Endothelial cell of umbilical vein (primary cell): ENCODE measurements at regions not wholly inside any gene's neighbourhood (a gene's known extent, or its start where the extent isn't known, plus 50 kb on each side); places are given as distances from the start of the nearest gene placed in this dataset.

Experiments used
- EZH2 ChIP-seq: IDR thresholded peaks from 2 replicates; pipeline ENCODE4 v1.6.1; 2012; ENCODE audit warnings: borderline replicate concordance, low read depth, mild to moderate bottlenecking, moderate library complexity, low read length, inconsistent platforms; ENCODE audit not compliant: severe bottlenecking
- POLR2A ChIP-seq: IDR thresholded peaks from 2 replicates; pipeline ENCODE4 v1.6.1; 2012; ENCODE audit warnings: low read depth, mild to moderate bottlenecking, control low read depth, low read length
- POLR2AphosphoS5 ChIP-seq: IDR thresholded peaks from 2 replicates; pipeline ENCODE4 v1.6.1; 2012; ENCODE audit warnings: low read depth, mild to moderate bottlenecking, control low read depth, low read length, moderate library complexity; ENCODE audit not compliant: insufficient read depth
- TF ChIP-seq, protein P1 (sequence below), 2 donors: IDR thresholded peaks; 1 replicate in 1 of 2; 2 replicates in 1 of 2; pipeline ENCODE4 v1.5.1; 2011; ENCODE audit warnings: low read length in 2 of 2, mild to moderate bottlenecking in 2 of 2, moderate library complexity in 2 of 2, control low read depth in 1 of 2, inconsistent platforms in 1 of 2, low read depth in 1 of 2; ENCODE audit not compliant: insufficient read depth in 1 of 2; ENCODE audit errors: extremely low read depth in 1 of 2

DNA sequence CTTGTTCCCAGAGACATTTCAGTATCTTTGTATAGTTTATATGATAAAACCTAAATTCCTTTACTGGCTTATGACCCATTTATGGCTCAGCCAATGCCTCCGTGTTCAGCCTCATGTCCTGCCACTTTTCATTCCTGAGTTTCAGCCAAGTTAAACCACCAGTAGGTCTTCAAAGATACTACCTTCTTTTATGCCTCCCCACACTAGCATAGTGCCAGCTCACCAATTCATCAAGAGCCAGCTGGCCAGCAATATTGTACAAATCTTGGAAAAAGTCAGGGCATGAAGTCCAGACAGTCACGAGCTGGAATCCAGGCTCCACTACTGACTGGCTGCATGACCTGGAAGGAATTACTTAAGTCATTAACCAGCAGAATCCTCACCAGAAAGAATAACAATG, 446.0 kb downstream of the GPATCH2 start:
- TF ChIP-seq, protein P1, sequence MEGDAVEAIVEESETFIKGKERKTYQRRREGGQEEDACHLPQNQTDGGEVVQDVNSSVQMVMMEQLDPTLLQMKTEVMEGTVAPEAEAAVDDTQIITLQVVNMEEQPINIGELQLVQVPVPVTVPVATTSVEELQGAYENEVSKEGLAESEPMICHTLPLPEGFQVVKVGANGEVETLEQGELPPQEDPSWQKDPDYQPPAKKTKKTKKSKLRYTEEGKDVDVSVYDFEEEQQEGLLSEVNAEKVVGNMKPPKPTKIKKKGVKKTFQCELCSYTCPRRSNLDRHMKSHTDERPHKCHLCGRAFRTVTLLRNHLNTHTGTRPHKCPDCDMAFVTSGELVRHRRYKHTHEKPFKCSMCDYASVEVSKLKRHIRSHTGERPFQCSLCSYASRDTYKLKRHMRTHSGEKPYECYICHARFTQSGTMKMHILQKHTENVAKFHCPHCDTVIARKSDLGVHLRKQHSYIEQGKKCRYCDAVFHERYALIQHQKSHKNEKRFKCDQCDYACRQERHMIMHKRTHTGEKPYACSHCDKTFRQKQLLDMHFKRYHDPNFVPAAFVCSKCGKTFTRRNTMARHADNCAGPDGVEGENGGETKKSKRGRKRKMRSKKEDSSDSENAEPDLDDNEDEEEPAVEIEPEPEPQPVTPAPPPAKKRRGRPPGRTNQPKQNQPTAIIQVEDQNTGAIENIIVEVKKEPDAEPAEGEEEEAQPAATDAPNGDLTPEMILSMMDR (IDR thresholded peaks at IDR 0.05; ENCODE audit: extremely low read depth in 1 of 2, insufficient read depth in 1 of 2, low read depth in 1 of 2, low read length in 2 of 2), result no peak
- no peak for TF ChIP-seq POLR2A
- TF ChIP-seq POLR2AphosphoS5, result no peak
- no peak for TF ChIP-seq EZH2
